ENCODE measurements at regions not wholly inside any gene's neighbourhood (a gene's known extent, or its start where the extent isn't known, plus 50 kb on each side); places are given as distances from the start of the nearest gene placed in this dataset.

DNA sequence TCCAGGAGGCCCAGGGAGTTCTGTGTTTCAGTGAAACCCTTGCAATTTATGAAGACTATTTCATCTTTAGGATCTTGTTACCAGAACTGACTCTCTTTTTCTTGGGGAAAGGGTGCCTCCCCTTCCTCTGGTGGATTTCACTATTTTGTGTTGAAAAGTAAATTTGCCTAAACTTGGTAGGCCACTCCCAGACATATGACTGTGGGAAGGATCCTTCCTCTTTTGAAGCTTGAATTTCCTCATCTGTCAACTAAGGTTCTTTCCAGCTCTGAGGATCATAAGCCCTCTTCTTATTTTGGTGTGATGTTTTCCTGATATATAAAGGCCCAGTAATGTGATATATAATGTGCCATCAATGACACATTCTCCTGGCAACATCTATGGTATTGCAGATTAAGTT, 59.1 kb upstream of the ZFAND5 start:
- no peak for ATAC-seq
- no peak for TF ChIP-seq PPARA (CRISPR knock-in tag; IDR thresholded peaks at IDR 0.05; ENCODE audit: borderline replicate concordance)
- no peak for TF ChIP-seq ZNF70 (CRISPR knock-in tag; IDR thresholded peaks at IDR 0.05)
- TF ChIP-seq, protein P1, sequence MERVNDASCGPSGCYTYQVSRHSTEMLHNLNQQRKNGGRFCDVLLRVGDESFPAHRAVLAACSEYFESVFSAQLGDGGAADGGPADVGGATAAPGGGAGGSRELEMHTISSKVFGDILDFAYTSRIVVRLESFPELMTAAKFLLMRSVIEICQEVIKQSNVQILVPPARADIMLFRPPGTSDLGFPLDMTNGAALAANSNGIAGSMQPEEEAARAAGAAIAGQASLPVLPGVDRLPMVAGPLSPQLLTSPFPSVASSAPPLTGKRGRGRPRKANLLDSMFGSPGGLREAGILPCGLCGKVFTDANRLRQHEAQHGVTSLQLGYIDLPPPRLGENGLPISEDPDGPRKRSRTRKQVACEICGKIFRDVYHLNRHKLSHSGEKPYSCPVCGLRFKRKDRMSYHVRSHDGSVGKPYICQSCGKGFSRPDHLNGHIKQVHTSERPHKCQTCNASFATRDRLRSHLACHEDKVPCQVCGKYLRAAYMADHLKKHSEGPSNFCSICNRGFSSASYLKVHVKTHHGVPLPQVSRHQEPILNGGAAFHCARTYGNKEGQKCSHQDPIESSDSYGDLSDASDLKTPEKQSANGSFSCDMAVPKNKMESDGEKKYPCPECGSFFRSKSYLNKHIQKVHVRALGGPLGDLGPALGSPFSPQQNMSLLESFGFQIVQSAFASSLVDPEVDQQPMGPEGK (CRISPR knock-in tag; IDR thresholded peaks at IDR 0.05; ENCODE audit: borderline replicate concordance) = no peak
- TF ChIP-seq TOX (CRISPR knock-in tag; IDR thresholded peaks at IDR 0.05; ENCODE audit: borderline replicate concordance) = no peak
- no peak for TF ChIP-seq GLIS3 (CRISPR knock-in tag; IDR thresholded peaks at IDR 0.05)
- TF ChIP-seq, protein P2, sequence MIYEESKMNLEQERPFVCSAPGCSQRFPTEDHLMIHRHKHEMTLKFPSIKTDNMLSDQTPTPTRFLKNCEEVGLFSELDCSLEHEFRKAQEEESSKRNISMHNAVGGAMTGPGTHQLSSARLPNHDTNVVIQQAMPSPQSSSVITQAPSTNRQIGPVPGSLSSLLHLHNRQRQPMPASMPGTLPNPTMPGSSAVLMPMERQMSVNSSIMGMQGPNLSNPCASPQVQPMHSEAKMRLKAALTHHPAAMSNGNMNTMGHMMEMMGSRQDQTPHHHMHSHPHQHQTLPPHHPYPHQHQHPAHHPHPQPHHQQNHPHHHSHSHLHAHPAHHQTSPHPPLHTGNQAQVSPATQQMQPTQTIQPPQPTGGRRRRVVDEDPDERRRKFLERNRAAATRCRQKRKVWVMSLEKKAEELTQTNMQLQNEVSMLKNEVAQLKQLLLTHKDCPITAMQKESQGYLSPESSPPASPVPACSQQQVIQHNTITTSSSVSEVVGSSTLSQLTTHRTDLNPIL (CRISPR knock-in tag; IDR thresholded peaks at IDR 0.05; ENCODE audit: low read depth) = no peak
- TF ChIP-seq ZNF8 (CRISPR knock-in tag; IDR thresholded peaks at IDR 0.05) = no peak
- TF ChIP-seq ZNF565 (CRISPR knock-in tag; conservative IDR thresholded peaks at IDR 0.05; ENCODE audit: low read depth) = no peak
- TF ChIP-seq SNAI2 (CRISPR knock-in tag; IDR thresholded peaks at IDR 0.05) = no peak
- TF ChIP-seq ISL1 (CRISPR knock-in tag; IDR thresholded peaks at IDR 0.05) = no peak
- TF ChIP-seq ESRRG (CRISPR knock-in tag; IDR thresholded peaks at IDR 0.05) = no peak

DNA sequence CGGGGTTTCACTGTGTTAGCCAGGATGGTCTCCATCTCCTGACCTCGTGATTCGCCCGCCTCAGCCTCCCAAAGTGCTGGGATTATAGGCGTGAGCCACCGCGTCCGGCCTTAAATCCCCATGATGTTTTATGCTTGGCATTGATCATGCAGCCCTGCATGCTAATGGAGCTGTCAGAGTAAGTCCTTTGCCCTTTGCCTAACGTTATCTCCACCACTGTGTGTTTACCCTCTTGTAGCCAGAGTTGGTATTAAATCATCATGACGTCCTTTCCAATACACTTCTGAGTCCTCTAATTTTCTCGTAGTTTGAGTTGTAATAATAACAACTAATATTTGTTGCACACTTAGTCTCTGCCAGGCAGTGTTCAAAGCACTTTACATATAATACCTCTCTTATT, 57.2 kb upstream of the ZFAND5 start:
- no peak for TF ChIP-seq CSRNP3 (CRISPR knock-in tag; IDR thresholded peaks at IDR 0.05)
- no peak for ATAC-seq

- ATAC-seq = no peak
- TF ChIP-seq, protein P2 (CRISPR knock-in tag; IDR thresholded peaks at IDR 0.05; ENCODE audit: low read depth) = no peak
- TF ChIP-seq ISL1 (CRISPR knock-in tag; IDR thresholded peaks at IDR 0.05) (no peak), ARNTL (CRISPR knock-in tag; IDR thresholded peaks at IDR 0.05; ENCODE audit: borderline replicate concordance, low read depth) (no peak), ZNF8 (CRISPR knock-in tag; IDR thresholded peaks at IDR 0.05) (no peak), BACH2 (CRISPR knock-in tag; IDR thresholded peaks at IDR 0.05; ENCODE audit: borderline replicate concordance) (no peak), ZFP3 (CRISPR knock-in tag; IDR thresholded peaks at IDR 0.05) (no peak), ZFP30 (CRISPR knock-in tag; IDR thresholded peaks at IDR 0.05) (no peak), PPARA (CRISPR knock-in tag; IDR thresholded peaks at IDR 0.05; ENCODE audit: borderline replicate concordance) (no peak), GLIS3 (CRISPR knock-in tag; IDR thresholded peaks at IDR 0.05) (no peak), ZNF565 (CRISPR knock-in tag; conservative IDR thresholded peaks at IDR 0.05; ENCODE audit: low read depth) (no peak), CSRNP3 (CRISPR knock-in tag; IDR thresholded peaks at IDR 0.05) (no peak), ZC3H10 (CRISPR knock-in tag; IDR thresholded peaks at IDR 0.05) (no peak), TOX (CRISPR knock-in tag; IDR thresholded peaks at IDR 0.05; ENCODE audit: borderline replicate concordance) (no peak), OSR1 (CRISPR knock-in tag; IDR thresholded peaks at IDR 0.05) (no peak), ESRRG (CRISPR knock-in tag; IDR thresholded peaks at IDR 0.05) (no peak), RARB (CRISPR knock-in tag; IDR thresholded peaks at IDR 0.05) (no peak), POU6F1 (CRISPR knock-in tag; IDR thresholded peaks at IDR 0.05; ENCODE audit: borderline replicate concordance, low read depth) (no peak), TSHZ2 (CRISPR knock-in tag; IDR thresholded peaks at IDR 0.05) (no peak), SNAI2 (CRISPR knock-in tag; IDR thresholded peaks at IDR 0.05) (no peak)
- TF ChIP-seq, protein P1 (CRISPR knock-in tag; IDR thresholded peaks at IDR 0.05; ENCODE audit: borderline replicate concordance) = no peak
Observed at GRCh38 chr9:72420783-72421182, 55.8 kb upstream of the ZFAND5 start.

Data from SK-N-SH treated with all-trans-retinoic acid at 6 μM for 48 hours (cell line).